Liver (tissue), 3 donors: ENCODE measurements at regions not wholly inside any gene's neighbourhood (a gene's known extent, or its start where the extent isn't known, plus 50 kb on each side); places are given as distances from the start of the nearest gene placed in this dataset.

ENCODE experiments used
- FOXA1 ChIP-seq: IDR thresholded peaks from 2 replicates; pipeline ENCODE4 v1.6.1; 2016; ENCODE audit warnings: antibody characterized with exemption
- GABPA ChIP-seq, 2 donors: IDR thresholded peaks in 1 of 2; conservative IDR thresholded peaks in 1 of 2; 2 replicates each; pipeline ENCODE4 v1.6.1; 2016; ENCODE audit warnings: antibody characterized with exemption in 2 of 2, mild to moderate bottlenecking in 1 of 2, moderate library complexity in 1 of 2
- HNF4G ChIP-seq: IDR thresholded peaks from 2 replicates; pipeline ENCODE4 v1.6.1; 2016; ENCODE audit warnings: antibody characterized with exemption
- RAD21 ChIP-seq, 2 donors: IDR thresholded peaks; 2 replicates each; pipeline ENCODE4 v1.6.1; 2016; ENCODE audit warnings: antibody characterized with exemption in 2 of 2, mild to moderate bottlenecking in 2 of 2
- RXRA ChIP-seq, 2 donors: IDR thresholded peaks; 2 replicates each; pipeline ENCODE4 v1.6.1; 2017 to 2018; ENCODE audit warnings: antibody characterized with exemption in 2 of 2, mild to moderate bottlenecking in 1 of 2
- SP1 ChIP-seq: IDR thresholded peaks from 2 replicates; pipeline ENCODE4 v1.6.1; 2018; ENCODE audit warnings: antibody characterized with exemption, mild to moderate bottlenecking
- TAF1 ChIP-seq: conservative IDR thresholded peaks from 2 replicates; pipeline ENCODE4 v1.6.1; 2016; ENCODE audit warnings: antibody characterized with exemption, mild to moderate bottlenecking
- YY1 ChIP-seq: IDR thresholded peaks from 2 replicates; pipeline ENCODE4 v1.6.1; 2016; ENCODE audit warnings: antibody characterized with exemption, mild to moderate bottlenecking
- TF ChIP-seq, protein P1 (sequence below): fragments of 150-350 bp; IDR thresholded peaks from 2 replicates; pipeline ENCODE4 v1.5.1; 2017; ENCODE audit warnings: improper control_type of control experiment, low read depth, low read length; ENCODE audit not compliant: missing input control
- TF ChIP-seq, protein P2 (sequence below): IDR thresholded peaks from 2 replicates; pipeline ENCODE4 v1.6.1; 2016; ENCODE audit warnings: antibody characterized with exemption
- TF ChIP-seq, protein P3 (sequence below): IDR thresholded peaks from 2 replicates; pipeline ENCODE4 v1.6.1; 2016; ENCODE audit warnings: antibody characterized with exemption, mild to moderate bottlenecking
- TF ChIP-seq, protein P4 (sequence below): IDR thresholded peaks from 2 replicates; pipeline ENCODE4 v1.6.1; 2016; ENCODE audit warnings: antibody characterized with exemption
- donor health status: healthy.
- donor health status: healthy.

DNA sequence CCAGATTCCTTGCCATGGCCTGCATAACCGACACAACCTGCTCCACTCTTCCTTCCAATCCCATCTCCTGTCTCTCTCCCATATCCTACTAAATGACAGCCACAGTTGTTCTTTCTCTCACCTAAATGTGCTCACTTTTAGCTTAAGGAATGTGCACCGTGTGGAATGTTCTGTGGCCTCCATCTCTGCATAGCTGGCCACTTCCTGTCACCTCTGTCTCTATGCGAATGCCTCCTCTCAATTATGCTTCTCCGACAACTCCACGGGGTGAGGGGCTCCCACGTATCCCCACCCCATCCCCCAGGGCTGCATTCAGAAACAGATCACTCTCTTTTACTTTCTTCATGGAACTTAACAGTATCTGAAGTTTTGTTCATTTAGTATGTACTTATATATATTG is 110.7 kb downstream of the RAB18 start:
- TF ChIP-seq, protein P1, sequence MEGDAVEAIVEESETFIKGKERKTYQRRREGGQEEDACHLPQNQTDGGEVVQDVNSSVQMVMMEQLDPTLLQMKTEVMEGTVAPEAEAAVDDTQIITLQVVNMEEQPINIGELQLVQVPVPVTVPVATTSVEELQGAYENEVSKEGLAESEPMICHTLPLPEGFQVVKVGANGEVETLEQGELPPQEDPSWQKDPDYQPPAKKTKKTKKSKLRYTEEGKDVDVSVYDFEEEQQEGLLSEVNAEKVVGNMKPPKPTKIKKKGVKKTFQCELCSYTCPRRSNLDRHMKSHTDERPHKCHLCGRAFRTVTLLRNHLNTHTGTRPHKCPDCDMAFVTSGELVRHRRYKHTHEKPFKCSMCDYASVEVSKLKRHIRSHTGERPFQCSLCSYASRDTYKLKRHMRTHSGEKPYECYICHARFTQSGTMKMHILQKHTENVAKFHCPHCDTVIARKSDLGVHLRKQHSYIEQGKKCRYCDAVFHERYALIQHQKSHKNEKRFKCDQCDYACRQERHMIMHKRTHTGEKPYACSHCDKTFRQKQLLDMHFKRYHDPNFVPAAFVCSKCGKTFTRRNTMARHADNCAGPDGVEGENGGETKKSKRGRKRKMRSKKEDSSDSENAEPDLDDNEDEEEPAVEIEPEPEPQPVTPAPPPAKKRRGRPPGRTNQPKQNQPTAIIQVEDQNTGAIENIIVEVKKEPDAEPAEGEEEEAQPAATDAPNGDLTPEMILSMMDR: no peak
- TF ChIP-seq, protein P2, sequence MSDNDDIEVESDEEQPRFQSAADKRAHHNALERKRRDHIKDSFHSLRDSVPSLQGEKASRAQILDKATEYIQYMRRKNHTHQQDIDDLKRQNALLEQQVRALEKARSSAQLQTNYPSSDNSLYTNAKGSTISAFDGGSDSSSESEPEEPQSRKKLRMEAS: no peak
- TF ChIP-seq TAF1: no peak
- TF ChIP-seq GABPA (IDR thresholded peaks at IDR 0.05 in 1 of 2, conservative IDR thresholded peaks at IDR 0.05 in 1 of 2): no peak
- TF ChIP-seq, protein P3, sequence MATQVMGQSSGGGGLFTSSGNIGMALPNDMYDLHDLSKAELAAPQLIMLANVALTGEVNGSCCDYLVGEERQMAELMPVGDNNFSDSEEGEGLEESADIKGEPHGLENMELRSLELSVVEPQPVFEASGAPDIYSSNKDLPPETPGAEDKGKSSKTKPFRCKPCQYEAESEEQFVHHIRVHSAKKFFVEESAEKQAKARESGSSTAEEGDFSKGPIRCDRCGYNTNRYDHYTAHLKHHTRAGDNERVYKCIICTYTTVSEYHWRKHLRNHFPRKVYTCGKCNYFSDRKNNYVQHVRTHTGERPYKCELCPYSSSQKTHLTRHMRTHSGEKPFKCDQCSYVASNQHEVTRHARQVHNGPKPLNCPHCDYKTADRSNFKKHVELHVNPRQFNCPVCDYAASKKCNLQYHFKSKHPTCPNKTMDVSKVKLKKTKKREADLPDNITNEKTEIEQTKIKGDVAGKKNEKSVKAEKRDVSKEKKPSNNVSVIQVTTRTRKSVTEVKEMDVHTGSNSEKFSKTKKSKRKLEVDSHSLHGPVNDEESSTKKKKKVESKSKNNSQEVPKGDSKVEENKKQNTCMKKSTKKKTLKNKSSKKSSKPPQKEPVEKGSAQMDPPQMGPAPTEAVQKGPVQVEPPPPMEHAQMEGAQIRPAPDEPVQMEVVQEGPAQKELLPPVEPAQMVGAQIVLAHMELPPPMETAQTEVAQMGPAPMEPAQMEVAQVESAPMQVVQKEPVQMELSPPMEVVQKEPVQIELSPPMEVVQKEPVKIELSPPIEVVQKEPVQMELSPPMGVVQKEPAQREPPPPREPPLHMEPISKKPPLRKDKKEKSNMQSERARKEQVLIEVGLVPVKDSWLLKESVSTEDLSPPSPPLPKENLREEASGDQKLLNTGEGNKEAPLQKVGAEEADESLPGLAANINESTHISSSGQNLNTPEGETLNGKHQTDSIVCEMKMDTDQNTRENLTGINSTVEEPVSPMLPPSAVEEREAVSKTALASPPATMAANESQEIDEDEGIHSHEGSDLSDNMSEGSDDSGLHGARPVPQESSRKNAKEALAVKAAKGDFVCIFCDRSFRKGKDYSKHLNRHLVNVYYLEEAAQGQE: no peak
- no peak for TF ChIP-seq SP1
- TF ChIP-seq, protein P4, sequence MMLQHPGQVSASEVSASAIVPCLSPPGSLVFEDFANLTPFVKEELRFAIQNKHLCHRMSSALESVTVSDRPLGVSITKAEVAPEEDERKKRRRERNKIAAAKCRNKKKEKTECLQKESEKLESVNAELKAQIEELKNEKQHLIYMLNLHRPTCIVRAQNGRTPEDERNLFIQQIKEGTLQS: no peak
- TF ChIP-seq YY1: no peak
- TF ChIP-seq RAD21 (IDR thresholded peaks at IDR 0.05): no peak
- no peak for TF ChIP-seq RXRA (IDR thresholded peaks at IDR 0.05)
- no peak for TF ChIP-seq HNF4G
- TF ChIP-seq FOXA1: no peak
